Esophagus squamous epithelium (tissue), 4 donors: ENCODE measurements at regions not wholly inside any gene's neighbourhood (a gene's known extent, or its start where the extent isn't known, plus 50 kb on each side); places are given as distances from the start of the nearest gene placed in this dataset.

Experiments
- POLR2A ChIP-seq, 4 donors: fragments of 450-650 bp; IDR thresholded peaks; one replicate each; pipeline ENCODE4 v1.6.1; 2017; ENCODE audit warnings: antibody characterized with exemption in 4 of 4, mild to moderate bottlenecking in 4 of 4, moderate library complexity in 3 of 4
- TF ChIP-seq, protein P1 (sequence below), 6 experiments: fragments of 450-650 bp in 4 of 6; fragments of 200-600 bp in 2 of 6; sonication (generic) in 2 of 6; IDR thresholded peaks; one replicate each; pipeline ENCODE4 v1.5.1; 2016 to 2019; ENCODE audit warnings: antibody characterized with exemption in 6 of 6, mild to moderate bottlenecking in 4 of 6, moderate library complexity in 4 of 6

DNA sequence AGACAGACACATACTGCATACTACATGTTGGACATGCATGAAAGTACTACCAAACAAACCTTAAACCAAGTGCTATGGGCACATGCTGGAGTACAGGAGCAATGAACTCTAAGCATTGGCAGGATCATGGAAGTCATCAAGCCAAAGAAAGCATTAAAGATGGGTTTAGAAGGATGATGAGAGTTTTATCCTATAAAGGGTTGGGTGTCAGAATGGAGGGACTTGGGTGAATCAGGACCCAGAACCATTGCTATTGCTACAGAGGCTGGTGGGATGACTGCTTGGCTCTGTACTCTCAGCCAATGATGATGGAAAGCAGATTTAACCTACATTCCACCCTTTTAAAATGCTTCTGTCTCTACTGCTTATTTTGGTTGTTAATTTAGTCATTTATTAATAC lies 233.9 kb upstream of the EDA2R start:
- TF ChIP-seq, protein P1, sequence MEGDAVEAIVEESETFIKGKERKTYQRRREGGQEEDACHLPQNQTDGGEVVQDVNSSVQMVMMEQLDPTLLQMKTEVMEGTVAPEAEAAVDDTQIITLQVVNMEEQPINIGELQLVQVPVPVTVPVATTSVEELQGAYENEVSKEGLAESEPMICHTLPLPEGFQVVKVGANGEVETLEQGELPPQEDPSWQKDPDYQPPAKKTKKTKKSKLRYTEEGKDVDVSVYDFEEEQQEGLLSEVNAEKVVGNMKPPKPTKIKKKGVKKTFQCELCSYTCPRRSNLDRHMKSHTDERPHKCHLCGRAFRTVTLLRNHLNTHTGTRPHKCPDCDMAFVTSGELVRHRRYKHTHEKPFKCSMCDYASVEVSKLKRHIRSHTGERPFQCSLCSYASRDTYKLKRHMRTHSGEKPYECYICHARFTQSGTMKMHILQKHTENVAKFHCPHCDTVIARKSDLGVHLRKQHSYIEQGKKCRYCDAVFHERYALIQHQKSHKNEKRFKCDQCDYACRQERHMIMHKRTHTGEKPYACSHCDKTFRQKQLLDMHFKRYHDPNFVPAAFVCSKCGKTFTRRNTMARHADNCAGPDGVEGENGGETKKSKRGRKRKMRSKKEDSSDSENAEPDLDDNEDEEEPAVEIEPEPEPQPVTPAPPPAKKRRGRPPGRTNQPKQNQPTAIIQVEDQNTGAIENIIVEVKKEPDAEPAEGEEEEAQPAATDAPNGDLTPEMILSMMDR (IDR thresholded peaks at IDR 0.05) = no peak
- TF ChIP-seq POLR2A (IDR thresholded peaks at IDR 0.05) = no peak
